ENCODE measurements at regions not wholly inside any gene's neighbourhood (a gene's known extent, or its start where the extent isn't known, plus 50 kb on each side); places are given as distances from the start of the nearest gene placed in this dataset.

- TF ChIP-seq POLR2A (IDR thresholded peaks at IDR 0.05) (no peak), CTCF (IDR thresholded peaks at IDR 0.05) (no peak)
Observed at GRCh38 chr7:51802718-51803117, 486.1 kb upstream of the COBL start.
